MM.1S (cell line): ENCODE measurements at regions not wholly inside any gene's neighbourhood (a gene's known extent, or its start where the extent isn't known, plus 50 kb on each side); places are given as distances from the start of the nearest gene placed in this dataset.

Source experiments
- EZH2phosphoT487 ChIP-seq: fragments of 300-600 bp; sonication (generic); IDR thresholded peaks from 2 replicates; pipeline ENCODE4 v1.6.1; 2018; ENCODE audit warnings: antibody characterized with exemption, low read length
- TF ChIP-seq, protein P1 (sequence below): fragments of 300-600 bp; sonication (generic); IDR thresholded peaks from 2 replicates; pipeline ENCODE4 v1.5.1; 2016; ENCODE audit warnings: antibody characterized with exemption, low read length, mixed read lengths

DNA sequence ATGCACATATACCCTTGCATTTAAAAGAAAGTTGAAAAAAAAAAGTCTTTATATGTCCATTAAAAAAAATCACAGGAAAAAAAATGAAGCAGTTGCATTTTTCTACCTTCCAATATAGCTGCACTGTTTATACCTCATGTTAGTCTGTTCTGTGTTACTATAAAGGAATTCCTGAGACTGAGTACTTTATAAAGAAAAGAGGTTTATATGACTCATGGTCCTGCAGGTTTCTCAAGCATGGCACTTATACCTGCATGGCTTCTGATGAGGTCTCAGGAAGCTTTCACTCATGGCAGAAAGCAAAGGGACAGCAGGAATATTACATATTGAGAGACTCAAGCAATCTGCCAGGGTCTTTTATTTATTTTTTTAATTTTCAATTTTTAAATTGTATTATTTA is 277.2 kb upstream of the BCHE start:
- TF ChIP-seq, protein P1, sequence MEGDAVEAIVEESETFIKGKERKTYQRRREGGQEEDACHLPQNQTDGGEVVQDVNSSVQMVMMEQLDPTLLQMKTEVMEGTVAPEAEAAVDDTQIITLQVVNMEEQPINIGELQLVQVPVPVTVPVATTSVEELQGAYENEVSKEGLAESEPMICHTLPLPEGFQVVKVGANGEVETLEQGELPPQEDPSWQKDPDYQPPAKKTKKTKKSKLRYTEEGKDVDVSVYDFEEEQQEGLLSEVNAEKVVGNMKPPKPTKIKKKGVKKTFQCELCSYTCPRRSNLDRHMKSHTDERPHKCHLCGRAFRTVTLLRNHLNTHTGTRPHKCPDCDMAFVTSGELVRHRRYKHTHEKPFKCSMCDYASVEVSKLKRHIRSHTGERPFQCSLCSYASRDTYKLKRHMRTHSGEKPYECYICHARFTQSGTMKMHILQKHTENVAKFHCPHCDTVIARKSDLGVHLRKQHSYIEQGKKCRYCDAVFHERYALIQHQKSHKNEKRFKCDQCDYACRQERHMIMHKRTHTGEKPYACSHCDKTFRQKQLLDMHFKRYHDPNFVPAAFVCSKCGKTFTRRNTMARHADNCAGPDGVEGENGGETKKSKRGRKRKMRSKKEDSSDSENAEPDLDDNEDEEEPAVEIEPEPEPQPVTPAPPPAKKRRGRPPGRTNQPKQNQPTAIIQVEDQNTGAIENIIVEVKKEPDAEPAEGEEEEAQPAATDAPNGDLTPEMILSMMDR, result no peak
- no peak for TF ChIP-seq EZH2phosphoT487
